NOMO-1 treated with DMSO at 0.1 percent for 48 hours (cell line): ENCODE measurements at regions not wholly inside any gene's neighbourhood (a gene's known extent, or its start where the extent isn't known, plus 50 kb on each side); places are given as distances from the start of the nearest gene placed in this dataset.

Source experiments
- DNase-seq: peaks from one replicate; lab custom pipeline; 2025; ENCODE audit not compliant: unreplicated experiment; lab: John Stamatoyannopoulos, UW

- no peak for DNase-seq
Observed at GRCh38 chr10:128418819-128419218, 292.6 kb upstream of the MKI67 start.

DNA sequence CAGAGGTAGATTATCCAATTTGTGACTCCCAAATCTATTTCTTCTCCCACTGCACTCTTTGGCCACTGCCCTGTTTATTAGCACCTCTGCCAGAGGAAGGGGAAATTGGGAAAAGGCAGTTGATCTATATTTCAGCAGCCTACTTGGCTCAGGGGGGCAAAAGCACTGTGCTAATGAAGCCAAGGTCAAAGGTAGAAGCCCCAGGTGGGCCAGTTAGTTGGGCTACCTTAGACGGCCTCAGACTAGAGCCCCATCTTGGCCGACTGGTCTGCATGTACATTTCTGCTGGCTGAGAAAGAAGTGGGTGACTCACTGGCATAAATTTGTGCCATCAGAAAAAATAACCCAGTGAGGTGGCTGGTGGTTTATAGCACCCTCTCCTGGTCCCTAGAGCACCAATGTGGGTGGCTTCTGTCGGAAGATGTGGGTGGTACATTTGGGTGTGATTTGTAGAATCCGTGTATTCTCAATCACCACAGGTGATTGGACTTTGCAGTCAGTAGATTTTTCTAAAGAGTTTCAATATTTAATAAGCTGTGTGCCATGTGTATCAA lies 293.3 kb upstream of the MKI67 start:
- DNase-seq, result no peak

DNA sequence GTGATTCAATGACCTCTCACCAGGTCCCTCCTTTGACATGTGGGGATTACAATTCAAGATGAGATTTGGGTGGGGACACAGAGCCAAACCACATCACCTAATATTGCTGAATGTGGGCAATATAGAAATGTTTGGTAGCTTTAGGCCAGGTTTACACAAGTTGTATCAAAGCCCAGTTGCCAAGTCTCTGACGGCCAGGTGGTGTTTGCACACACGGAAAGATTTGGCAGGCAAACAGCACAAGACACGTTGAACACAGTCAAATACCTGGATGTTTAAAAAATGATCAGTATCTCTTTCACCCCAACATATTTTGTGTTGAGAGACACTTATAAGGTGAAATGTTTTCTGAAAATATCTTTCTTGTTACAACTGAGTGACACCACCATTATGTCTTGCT lies 294.4 kb upstream of the MKI67 start:
- DNase-seq, result no peak

DNA sequence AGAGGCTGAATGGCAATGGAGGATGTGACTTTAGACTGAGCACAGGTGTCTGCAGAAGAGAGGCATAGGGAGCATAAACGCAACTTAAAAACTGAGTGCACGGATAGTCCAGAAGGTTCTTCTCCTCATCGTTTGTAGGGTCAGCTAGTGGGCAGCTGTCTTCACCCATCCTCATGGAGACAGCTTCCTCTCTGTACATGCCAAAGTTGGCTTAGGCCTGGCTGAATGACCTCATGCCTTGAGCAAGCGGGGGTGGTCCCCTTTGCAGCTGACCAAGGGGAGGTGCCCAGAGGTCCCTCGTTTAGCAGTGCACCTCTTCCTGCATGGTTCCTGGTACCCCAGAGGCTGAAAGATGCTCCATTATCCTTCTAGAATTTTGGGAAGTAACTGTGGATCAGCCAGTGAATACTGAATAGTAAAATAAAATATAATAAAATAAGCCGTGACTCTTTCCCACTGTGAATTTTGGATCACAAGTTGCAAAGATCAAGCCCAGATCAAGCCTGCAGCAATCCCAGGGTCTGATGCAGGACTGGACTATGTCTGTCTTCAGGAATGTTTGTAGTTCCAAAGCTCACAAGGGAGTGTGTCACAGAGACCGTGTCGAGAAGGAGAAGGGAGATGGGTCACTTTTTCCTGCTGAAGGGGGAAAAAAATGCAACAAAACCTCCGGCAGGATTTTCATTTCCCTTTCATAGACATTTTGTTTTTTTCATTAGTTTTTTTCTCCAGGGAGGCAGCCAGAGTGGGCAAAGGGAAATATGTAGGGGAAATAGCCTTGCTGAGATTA lies 295.3 kb upstream of the MKI67 start:
- no peak for DNase-seq

DNA sequence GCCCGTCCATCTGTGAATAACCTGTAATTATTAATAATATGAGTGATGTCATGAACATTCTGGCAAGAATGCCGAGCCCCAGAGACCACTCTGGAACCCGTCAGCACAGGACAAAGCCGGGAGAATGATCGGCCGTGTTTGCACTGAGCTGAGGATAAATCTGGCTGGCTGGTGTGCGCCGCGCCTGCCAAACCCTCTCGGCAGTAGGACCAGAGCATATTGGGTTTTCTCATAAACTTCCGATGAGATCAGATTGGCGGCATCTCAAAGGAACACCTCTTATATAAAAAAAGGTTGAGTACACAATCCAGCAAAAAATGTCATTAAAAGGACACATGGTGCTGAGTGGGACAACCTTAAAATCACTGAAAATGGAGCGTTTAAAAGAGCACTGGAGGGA lies 296.0 kb upstream of the MKI67 start:
- no peak for DNase-seq

DNA sequence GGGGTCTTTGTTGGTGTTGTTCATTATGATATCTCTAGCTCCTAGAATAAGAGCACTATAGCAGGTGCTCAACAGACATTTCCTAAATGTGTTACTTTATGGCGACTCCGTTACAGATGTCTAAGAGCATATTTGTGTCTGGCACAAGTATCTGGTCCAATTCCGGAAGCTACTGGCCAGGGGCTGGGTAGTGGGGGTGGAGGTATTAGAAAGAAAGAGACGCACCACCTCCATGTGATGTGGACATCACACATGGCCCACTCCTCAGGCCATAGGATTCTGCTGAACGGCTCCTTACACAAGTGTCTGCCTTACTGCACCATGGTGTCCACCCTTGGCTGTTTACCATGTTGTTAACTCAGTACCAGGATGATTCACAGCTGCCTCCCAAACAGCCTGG lies 296.8 kb upstream of the MKI67 start:
- no peak for DNase-seq

GRCh38 chr10:128429321-128429720 lies 303.1 kb upstream of the MKI67 start:
- DNase-seq, result no peak

- no peak for DNase-seq
Observed at GRCh38 chr10:128429835-128430513, 303.8 kb upstream of the MKI67 start.

DNA sequence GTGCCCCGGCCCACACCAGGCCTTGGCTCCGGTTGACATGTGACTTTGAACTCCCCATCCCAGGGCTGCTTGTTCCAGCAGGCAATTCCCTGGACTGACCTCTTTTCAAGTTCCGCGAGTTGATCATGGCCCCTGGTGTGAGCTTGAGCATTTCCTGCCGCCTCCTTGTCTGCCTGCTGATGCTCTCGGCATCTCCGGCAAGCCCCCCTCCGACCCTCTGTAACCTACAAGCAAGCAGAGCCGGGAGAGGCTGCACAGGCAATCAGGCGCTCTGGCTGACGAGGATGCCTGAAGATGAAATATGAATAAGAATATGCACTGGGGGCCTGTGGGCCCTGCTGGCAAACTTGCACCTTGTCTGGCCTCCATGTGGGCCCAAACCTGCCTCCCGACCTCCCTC lies 304.9 kb upstream of the MKI67 start:
- DNase-seq, result no peak

DNA sequence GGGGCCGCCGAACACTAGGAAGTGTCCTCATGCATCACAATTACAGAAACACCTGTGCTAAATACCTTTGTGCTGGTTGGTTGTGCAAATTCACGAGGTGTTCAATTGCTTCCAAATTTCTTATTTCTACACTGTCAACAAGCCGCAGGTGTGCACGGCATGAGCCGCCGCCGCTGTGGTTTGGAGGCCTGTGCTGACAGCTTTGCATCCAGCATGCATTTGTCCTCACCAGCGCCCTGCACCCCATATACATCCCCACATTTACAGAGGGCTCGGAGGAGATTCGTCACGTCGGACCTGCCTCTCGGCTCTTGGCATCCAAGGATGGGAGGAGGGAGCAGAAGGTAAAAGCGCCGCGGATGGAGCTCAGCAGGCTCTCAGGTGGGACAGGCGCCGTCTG lies 305.3 kb upstream of the MKI67 start:
- no peak for DNase-seq

- no peak for DNase-seq
Observed at GRCh38 chr10:128432011-128432410, 305.8 kb upstream of the MKI67 start.

GRCh38 chr10:128432423-128432822 lies 306.2 kb upstream of the MKI67 start:
- no peak for DNase-seq

- DNase-seq, result no peak
Observed at GRCh38 chr10:128435811-128436210, 309.6 kb upstream of the MKI67 start.

- no peak for DNase-seq
Observed at GRCh38 chr10:128437786-128438345, 311.6 kb upstream of the MKI67 start.

GRCh38 chr10:128438417-128439063 lies 312.3 kb upstream of the MKI67 start:
- no peak for DNase-seq

- no peak for DNase-seq
Observed at GRCh38 chr10:128440513-128441160, 314.4 kb upstream of the MKI67 start.

- no peak for DNase-seq
Observed at GRCh38 chr10:128443925-128444518, 317.8 kb upstream of the MKI67 start.

DNA sequence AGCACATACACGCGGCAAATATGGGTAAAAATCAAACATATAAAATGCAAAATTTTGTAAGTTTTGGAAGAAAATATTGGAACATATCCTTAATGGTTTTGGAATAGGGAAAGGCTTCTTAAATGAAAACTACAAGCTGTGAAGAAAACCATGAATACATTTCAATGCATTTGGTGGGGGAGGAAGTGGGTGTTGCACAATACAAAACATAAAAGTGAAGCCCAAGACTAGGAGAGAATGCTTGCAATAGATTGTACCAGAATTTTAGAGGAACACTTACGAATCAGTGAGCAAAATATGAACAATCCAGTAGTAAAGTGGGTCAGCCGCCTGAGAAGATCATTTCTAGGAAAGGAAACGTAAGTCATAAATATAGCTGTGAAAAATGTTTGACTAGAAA lies 322.6 kb upstream of the MKI67 start:
- DNase-seq, result no peak

DNA sequence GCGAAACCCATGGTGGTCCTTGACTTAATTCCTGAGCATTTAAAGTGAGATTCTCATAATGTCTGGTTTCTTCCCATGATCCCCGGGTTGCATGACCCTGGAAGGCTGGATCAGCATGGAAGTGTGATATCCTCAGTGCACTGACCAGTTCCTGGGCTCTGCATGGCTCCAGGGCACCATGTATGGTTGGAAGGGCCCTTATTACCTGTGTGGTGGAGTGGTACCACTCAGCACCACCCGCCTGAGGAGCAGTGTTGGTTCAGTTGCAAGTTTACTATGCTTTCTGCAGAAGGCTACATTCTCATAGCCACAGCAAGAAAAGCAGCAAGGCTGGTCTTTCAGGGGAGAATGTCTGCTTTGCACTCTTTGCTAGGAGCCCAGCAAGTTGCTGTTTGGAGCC lies 325.7 kb upstream of the MKI67 start:
- no peak for DNase-seq

DNA sequence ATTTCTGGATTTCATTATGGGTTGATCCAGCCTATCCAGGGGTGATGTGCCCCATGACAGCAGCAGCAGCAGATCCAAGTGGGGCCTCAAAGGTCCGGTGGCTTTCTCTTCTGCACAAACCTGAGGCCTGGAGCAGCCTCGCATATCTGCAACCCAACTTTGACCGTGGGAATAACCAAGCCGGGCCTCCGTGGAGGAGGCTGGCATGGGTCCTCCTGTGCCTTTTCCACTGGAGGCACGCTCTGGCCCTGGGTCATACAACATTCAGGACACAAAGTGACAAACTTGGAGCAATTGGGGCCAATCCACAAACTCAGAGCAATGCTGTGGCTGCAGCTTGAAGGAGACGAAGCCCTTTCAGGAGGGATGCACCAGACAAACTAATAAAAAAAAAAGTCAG lies 330.0 kb upstream of the MKI67 start:
- DNase-seq, result no peak

- DNase-seq, result no peak
Observed at GRCh38 chr10:128457136-128457535, 330.9 kb upstream of the MKI67 start.
